CD4-positive, alpha-beta T cell (primary cell): ENCODE measurements at regions not wholly inside any gene's neighbourhood (a gene's known extent, or its start where the extent isn't known, plus 50 kb on each side); places are given as distances from the start of the nearest gene placed in this dataset.

ENCODE experiments used
- ATAC-seq: fragments of 200-7000 bp; cut with Tn5 transposase; one replicate; pipeline ENCODE4 v1.10.0; 2022; ENCODE audit warnings: mild to moderate bottlenecking; ENCODE audit not compliant: poor library complexity
- CTCF ChIA-PET: fragments of 350-600 bp; sonication (Branson Sonifier 250); formaldehyde crosslinking; loops from one replicate; lab custom pipeline; 2021; ENCODE audit warnings: antibody characterized with exemption, inconsistent platforms; lab: Charles Lee
- POLR2A ChIA-PET: fragments of 350-600 bp; sonication (Branson Sonifier 250); formaldehyde crosslinking; loops from one replicate; lab custom pipeline; 2021; ENCODE audit warnings: antibody characterized with exemption, inconsistent platforms; lab: Charles Lee
- DNase-seq, 14 experiments: peaks; one replicate each; pipeline ENCODE4 v3.0.0-alpha.2; 2013 to 2020; ENCODE audit warnings: mixed read lengths in 2 of 14
- H3K27ac ChIP-seq, 2 donors: one replicate each; pipeline versions ENCODE4 v1.5.1 to v1.7.0; 2013; ENCODE audit warnings: low read length in 2 of 2, low read depth in 1 of 2, mild to moderate bottlenecking in 1 of 2
- H3K27me3 ChIP-seq, 2 experiments: 1 replicate in 1 of 2; 2 replicates in 1 of 2; pipeline versions ENCODE4 v1.6.1 to v1.7.0; 2013; ENCODE audit warnings: low read length in 2 of 2, control low read depth in 1 of 2, mild to moderate bottlenecking in 1 of 2, moderate library complexity in 1 of 2; ENCODE audit not compliant: insufficient read depth in 2 of 2, control insufficient read depth in 1 of 2
- H3K36me3 ChIP-seq: one replicate; pipeline ENCODE4 v1.6.1; 2013; ENCODE audit warnings: low read length, control low read depth; ENCODE audit not compliant: insufficient read depth
- H3K4me1 ChIP-seq: one replicate; pipeline ENCODE4 v1.6.1; 2013; ENCODE audit warnings: low read length, control low read depth; ENCODE audit not compliant: insufficient read depth
- H3K4me3 ChIP-seq: one replicate; pipeline ENCODE4 v1.5.1; 2013; ENCODE audit warnings: mild to moderate bottlenecking, low read length, moderate library complexity
- H3K9me3 ChIP-seq, 2 experiments: 1 replicate in 1 of 2; 2 replicates in 1 of 2; pipeline versions ENCODE4 v1.6.1 to v1.7.0; 2013; ENCODE audit warnings: low read length in 2 of 2, mild to moderate bottlenecking in 2 of 2, control low read depth in 1 of 2, moderate library complexity in 1 of 2; ENCODE audit not compliant: control insufficient read depth in 1 of 2, insufficient read depth in 1 of 2
- H3K27ac Mint-ChIP-seq: one replicate; pipeline ENCODE4 v1.8.0; 2020; ENCODE audit warnings: mixed read lengths
- H3K27me3 Mint-ChIP-seq: one replicate; pipeline ENCODE4 v1.8.0; 2021; ENCODE audit warnings: mixed read lengths
- H3K36me3 Mint-ChIP-seq: one replicate; pipeline ENCODE4 v1.8.0; 2021; ENCODE audit warnings: low read depth, mixed read lengths
- H3K4me1 Mint-ChIP-seq: one replicate; pipeline ENCODE4 v1.8.0; 2021; ENCODE audit warnings: low read depth, mixed read lengths
- H3K4me3 Mint-ChIP-seq: one replicate; pipeline ENCODE4 v1.8.0; 2020; ENCODE audit warnings: mild to moderate bottlenecking, mixed read lengths
- H3K9me3 Mint-ChIP-seq: one replicate; pipeline ENCODE4 v1.8.0; 2020; ENCODE audit warnings: mixed read lengths
- intact Hi-C, 2 experiments: fragments of 100-400 bp; cut with DNase I in 1 of 2; cut with micrococcal nuclease in 1 of 2; formaldehyde crosslinking; loops; one replicate each; pipeline versions ENCODE4 v1.15.1 to v1.9.0; 2023 to 2025; cut with DNase I, micrococcal nuclease
- TF ChIP-seq, protein P1 (sequence below): fragments of 200-600 bp; IDR thresholded peaks from one replicate; pipeline ENCODE4 v1.8.0; 2022; ENCODE audit warnings: antibody characterized with exemption, mild to moderate bottlenecking

DNA sequence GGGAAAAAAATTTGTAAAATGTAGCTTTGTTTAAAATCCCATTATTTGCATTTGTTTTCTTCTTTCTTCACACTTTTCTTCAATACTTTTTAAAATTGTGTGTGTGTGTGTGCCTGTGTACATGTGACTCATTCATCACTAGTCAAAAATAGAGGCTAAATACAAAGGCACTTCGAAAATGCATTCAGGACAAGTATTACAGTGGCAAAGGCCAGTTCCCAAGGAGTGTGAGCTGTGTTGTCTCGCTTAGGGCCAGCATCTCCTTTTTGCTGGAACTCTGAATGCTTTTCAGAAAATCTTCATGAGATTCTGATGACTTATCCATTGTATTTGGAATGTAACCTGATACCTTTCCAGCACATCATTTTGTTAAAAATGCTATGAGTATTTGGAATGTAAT lies 288.5 kb upstream of the CNR1 start:
- Histone ChIP-seq H3K27ac (no peak overlapping the region), H3K36me3 (no peaks in the 10 kb centered on the region), H3K4me1 (no peaks in the 10 kb centered on the region), H3K4me3 (no peak overlapping the region), H3K27me3 (peaks cover 0 to 5% of the 10 kb centered on the region in 2 experiments), H3K9me3 (no peaks in the 10 kb centered on the region)
- H3K4me3 Mint-ChIP-seq = no peak overlapping the region
- no peak for ATAC-seq
- no peak overlapping the region for H3K27ac Mint-ChIP-seq
- H3K27me3 Mint-ChIP-seq = peaks cover 14% of the 10 kb centered on the region
- POLR2A ChIA-PET = no interaction called here
- TF ChIP-seq, protein P1, sequence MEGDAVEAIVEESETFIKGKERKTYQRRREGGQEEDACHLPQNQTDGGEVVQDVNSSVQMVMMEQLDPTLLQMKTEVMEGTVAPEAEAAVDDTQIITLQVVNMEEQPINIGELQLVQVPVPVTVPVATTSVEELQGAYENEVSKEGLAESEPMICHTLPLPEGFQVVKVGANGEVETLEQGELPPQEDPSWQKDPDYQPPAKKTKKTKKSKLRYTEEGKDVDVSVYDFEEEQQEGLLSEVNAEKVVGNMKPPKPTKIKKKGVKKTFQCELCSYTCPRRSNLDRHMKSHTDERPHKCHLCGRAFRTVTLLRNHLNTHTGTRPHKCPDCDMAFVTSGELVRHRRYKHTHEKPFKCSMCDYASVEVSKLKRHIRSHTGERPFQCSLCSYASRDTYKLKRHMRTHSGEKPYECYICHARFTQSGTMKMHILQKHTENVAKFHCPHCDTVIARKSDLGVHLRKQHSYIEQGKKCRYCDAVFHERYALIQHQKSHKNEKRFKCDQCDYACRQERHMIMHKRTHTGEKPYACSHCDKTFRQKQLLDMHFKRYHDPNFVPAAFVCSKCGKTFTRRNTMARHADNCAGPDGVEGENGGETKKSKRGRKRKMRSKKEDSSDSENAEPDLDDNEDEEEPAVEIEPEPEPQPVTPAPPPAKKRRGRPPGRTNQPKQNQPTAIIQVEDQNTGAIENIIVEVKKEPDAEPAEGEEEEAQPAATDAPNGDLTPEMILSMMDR = no peak
- no peak for DNase-seq
- CTCF ChIA-PET = no interaction called here
- no peaks in the 10 kb centered on the region for H3K36me3 Mint-ChIP-seq
- intact Hi-C loops = no loop called here
- no peaks in the 10 kb centered on the region for H3K9me3 Mint-ChIP-seq
- no peaks in the 10 kb centered on the region for H3K4me1 Mint-ChIP-seq

DNA sequence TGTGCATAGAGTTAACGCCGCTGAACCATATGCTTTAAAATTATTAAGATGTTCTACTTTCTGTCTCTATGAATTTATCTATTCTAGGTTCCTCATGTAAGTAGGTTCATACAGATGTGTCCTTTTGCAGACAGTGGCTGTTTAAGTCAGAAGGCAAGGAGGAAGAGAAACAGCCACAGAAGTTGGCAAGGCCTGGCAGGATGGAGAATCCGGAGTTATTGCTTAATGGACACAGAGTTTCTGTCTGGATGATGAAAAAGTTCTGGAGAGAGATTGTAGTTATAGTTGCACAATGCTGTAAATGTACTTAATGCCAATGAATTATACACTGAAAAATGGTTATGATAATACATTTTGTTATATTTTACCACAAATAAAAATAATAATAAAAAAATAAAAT lies 283.6 kb upstream of the CNR1 start:
- ATAC-seq = no peak
- Histone ChIP-seq H3K4me3 (no peak overlapping the region), H3K27me3 (no peaks in the 10 kb centered on the region), H3K4me1 (no peaks in the 10 kb centered on the region), H3K36me3 (no peaks in the 10 kb centered on the region), H3K9me3 (no peaks in the 10 kb centered on the region), H3K27ac (no peak overlapping the region)
- H3K9me3 Mint-ChIP-seq = no peaks in the 10 kb centered on the region
- no peaks in the 10 kb centered on the region for H3K36me3 Mint-ChIP-seq
- H3K27me3 Mint-ChIP-seq = peaks cover 9% of the 10 kb centered on the region
- H3K4me1 Mint-ChIP-seq = no peaks in the 10 kb centered on the region
- peak in 1 of 14 experiments; percentile 3 for DNase-seq
- ChIA-PET POLR2A (no interaction called here), CTCF (no interaction called here)
- intact Hi-C loops = no loop called here
- TF ChIP-seq, protein P1 = no peak
- H3K4me3 Mint-ChIP-seq = no peak overlapping the region
- no peak overlapping the region for H3K27ac Mint-ChIP-seq

DNA sequence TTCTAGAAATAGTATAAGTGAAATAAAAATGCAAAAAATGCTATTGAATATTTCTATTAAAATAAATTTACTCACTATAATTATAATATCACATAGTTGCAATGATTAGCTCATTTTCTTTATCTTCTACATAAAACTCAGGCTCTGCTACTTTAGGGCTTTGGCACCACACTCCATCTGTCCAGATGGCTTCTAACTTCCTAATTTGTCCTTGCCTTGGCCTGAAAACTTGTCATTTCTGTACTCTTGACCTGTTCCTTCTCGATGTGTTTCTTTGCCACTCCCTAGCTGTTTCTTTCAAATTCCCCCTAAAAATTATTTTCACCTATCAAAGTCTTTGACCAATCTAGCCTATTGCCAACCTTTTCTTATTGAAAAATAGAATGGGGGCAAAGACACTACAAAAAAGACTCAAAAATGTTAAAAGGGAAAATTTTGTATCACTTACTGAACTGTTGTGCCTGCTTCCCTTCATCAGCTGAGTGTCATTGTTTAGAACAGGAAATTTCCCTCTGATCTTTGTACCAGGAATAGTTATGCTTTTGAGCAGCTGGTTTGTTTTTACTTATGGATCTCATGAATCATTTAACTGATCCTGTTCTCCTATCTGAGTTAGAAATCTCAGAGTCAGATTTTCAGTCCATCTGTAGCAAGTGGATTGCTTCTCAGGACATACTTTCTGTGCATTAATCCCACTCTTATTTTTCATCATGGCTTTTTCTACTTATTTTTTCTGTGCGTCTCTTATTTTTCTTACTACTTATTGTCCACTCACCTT lies 279.2 kb upstream of the CNR1 start:
- H3K4me3 ChIP-seq = no peak overlapping the region
- POLR2A ChIA-PET = no interaction called here
- Mint-ChIP-seq H3K27ac (no peak overlapping the region), H3K27me3 (peaks cover 4% of the 10 kb centered on the region), H3K36me3 (no peaks in the 10 kb centered on the region), H3K4me3 (no peak overlapping the region), H3K4me1 (no peaks in the 10 kb centered on the region), H3K9me3 (peaks cover 2% of the 10 kb centered on the region)
- no peaks in the 10 kb centered on the region for H3K4me1 ChIP-seq
- CTCF ChIA-PET = no interaction called here
- TF ChIP-seq, protein P1 = no peak
- no peaks in the 10 kb centered on the region for H3K9me3 ChIP-seq
- intact Hi-C loops = no loop called here
- no peaks in the 10 kb centered on the region for H3K36me3 ChIP-seq
- H3K27me3 ChIP-seq = no peaks in the 10 kb centered on the region
- no peak overlapping the region for H3K27ac ChIP-seq
- no peak for ATAC-seq
- no peak for DNase-seq
